ENCODE measurements at regions not wholly inside any gene's neighbourhood (a gene's known extent, or its start where the extent isn't known, plus 50 kb on each side); places are given as distances from the start of the nearest gene placed in this dataset.
"Not testable (repeated sequence)": the region's sequence is repeated elsewhere in the genome, so short reads cannot be mapped to it uniquely, and the experiment has no call there.

DNA sequence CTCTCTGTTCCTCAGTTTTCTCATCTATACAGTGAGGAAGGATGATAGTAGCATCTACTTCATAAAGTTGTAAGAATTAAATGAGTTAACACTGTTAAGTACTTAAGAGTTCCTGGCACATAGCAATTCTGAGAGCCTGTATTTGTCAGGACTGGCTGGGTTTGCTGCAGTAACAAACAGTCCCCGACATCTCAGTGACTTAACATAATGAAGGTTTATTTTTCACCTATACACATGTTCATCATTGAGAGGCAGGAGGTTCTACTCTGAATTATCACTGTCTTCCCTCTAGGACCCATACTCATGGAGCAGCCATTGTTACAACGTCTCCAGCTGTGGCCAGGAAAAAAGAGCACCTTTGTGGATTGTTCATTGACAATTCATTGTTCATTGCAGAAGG is 190.6 kb upstream of the PROK2 start:
- FAIRE-seq (no peak), DNase-seq (ENCODE audit: insufficient read length, low spot score) (no peak)

DNA sequence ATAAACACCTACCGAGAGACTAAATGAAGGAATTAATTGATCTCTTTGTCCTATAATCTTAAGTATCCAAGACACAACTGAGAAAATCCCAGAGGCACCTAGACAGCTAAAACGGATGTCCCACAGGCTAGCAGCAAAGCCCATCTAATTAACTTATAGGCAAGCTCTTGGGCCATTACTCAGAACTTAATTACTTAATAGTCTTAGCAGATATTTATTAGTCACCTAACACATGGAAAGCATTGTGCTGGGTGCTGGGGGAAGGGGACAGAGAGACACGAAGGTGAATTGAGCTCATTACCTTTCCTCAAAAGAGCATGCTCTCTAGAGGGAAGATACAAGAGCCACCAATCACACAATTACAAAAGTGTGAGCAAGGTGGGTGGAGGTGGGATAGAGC is 189.8 kb upstream of the PROK2 start:
- FAIRE-seq (no peak), DNase-seq (ENCODE audit: insufficient read length, low spot score) (no peak)

DNA sequence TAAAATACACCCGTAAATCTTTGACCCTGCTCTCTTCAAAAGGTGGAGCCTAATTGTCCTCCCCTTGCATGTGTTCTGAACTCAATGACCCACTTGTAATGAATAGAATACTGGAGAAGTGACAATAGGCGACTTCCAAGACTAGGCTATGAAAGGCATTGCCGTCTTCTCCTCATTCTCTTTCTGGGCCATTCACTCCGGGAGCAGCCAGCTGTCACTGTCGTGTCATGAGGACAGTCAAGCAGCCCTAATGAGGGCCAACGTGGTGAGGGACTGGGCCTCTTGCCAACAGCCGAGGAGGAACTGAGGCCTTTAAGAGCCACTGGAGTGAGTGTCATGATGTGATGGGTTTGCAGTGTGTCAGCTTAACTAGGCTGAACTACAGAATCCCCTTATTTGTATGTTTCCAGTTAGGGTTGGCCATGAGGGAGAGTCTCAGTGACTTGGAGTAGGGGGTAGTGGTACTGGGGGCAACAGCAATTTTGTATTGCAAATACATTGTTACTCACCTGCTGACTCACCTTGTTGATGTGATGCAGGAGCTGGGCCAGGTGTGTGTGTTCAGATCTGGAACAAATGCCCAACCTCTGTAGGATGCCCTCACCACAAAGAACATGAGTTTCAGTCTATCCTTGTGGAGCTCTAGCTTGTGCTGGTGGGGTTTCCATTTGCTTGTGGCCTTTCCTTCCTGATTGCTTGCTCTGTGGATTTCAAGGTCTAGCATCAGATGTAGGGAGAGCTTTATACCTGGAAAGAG is 188.5 kb upstream of the PROK2 start:
- FAIRE-seq = no peak
- DNase-seq (ENCODE audit: insufficient read length, low spot score) = no peak

DNA sequence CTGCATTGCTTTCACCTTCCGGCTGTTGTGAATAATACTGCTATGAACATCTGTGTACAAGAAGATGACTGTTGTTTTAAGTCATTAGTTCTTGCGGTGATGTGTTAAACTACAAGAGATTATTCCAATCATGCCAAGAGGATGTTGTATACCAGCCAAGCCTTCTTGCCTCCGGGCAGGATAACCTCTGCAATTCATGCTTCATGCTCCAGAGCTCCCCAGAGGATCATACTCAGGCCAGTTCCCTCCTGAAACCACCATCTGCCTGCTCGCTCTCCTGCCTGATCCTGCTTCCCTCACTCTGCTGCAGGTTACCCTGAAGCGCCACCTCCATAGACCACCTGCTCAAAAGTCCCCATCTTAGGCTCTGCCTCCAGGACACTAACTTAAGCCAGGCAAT is 187.1 kb upstream of the PROK2 start:
- no peak for FAIRE-seq
- DNase-seq (ENCODE audit: insufficient read length, low spot score) = no peak

DNA sequence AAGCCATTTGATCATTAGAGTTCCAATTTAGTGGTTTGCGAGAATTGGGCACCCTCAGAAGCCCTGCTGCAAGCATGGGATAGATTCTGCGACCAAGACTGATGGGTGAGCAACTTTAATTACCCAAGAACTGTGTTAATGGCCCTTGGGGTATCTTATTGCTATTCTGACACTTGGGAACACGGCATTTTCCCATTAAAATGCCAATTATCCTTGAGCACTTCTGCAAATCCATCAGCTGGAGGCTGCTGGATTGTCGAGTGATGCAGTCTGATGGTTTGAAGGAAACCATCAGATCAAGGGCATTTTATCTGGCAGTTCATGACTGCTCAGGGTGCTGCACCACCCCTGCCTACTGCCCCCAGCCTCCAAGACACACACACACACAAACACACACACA is 183.6 kb upstream of the PROK2 start:
- FAIRE-seq = no peak
- no peak for DNase-seq (ENCODE audit: insufficient read length, low spot score)

DNA sequence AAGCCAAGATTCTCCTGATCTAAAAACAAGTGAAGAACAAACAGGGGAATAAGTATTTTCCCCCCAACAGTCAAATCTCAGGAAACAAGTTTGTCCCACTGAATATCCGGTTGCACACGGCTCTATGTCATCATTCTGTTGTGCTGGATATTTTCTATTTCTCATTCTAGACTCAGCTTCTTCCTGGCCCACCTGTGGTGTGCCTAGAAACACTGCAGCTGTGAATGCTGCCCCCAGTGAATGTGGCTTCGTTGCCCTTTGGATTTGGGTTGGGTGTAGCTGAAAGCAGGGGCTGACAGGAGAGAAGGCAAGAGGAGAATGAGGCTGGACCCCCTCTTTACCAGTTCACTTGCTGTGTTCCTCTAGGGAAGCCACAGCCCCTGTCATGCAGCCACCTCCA is 181.2 kb upstream of the PROK2 start:
- no peak for FAIRE-seq
- no peak for DNase-seq (ENCODE audit: insufficient read length, low spot score)

DNA sequence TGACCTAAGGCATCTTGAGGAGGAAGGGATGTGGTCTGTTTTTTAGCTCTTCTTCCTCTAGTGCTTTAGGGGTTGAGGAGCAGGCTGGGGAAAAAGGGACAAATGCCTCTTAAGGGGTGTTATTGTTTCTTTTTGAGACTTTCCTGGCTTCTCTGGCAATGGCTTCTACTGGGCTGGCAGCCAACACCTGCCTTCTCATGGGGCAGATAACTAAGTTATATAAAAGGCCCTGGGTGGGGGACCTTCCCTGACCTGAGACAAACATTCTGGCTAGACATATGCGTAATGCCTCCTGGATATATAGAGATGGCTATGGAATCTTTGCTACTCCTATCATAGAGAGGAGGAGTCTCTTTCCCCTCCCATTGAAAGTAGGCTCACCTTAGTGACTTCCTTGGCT is 179.2 kb upstream of the PROK2 start:
- no peak for DNase-seq (ENCODE audit: insufficient read length, low spot score)
- FAIRE-seq = no peak

DNA sequence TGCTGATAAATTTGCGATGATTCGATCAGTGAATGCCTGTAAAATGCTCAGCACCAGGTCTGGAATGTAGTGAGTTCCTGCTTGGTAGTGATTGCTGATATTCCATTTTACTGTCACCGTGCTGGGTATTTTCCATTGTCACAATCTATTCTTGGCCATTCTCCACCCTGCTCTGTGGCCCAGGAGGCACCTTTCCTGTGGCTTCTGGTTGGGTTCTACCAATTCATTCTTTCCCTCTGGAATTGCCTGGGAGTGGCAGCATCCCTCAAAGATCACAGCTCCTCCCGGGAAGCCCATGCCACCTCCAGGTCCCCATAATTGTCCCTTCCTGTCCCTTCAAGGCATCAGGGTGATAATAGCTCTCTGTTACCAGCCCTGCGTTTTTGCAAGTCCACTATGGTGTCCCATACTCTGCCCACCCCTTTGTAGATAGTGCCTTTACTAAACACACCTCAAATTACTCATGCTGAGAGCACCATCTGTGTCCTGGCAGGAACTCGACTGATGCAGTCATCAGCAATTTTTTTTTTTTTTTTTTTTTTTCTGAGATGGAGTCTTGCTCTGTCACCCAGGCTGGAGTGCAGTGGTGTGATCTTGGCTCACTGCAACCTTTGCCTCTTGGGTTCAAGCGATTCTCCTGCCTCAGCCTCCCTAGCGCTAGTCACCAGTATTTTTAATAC is 177.8 kb upstream of the PROK2 start:
- FAIRE-seq (no peak), DNase-seq (ENCODE audit: insufficient read length, low spot score) (no peak)

DNA sequence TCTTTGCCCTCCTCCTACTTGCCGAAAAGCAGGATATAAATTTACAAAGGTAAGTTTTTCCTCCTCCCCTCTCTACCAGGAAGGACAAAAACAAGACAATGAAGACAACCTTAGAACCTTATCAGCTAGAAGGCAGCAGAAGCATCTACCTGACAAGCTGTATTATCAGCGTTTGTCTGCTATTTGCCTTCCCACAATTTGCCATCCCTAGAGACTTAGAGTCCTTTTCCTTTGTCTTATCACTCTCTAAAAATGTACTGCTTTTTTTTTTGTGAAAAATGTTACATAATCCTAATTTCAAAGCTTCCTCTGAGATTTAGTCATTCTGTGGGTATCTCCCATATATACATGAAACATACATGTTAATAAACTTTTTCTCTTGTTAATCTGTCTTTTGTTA is 176.9 kb upstream of the PROK2 start:
- DNase-seq (ENCODE audit: insufficient read length, low spot score) (no peak), FAIRE-seq (no peak)

DNA sequence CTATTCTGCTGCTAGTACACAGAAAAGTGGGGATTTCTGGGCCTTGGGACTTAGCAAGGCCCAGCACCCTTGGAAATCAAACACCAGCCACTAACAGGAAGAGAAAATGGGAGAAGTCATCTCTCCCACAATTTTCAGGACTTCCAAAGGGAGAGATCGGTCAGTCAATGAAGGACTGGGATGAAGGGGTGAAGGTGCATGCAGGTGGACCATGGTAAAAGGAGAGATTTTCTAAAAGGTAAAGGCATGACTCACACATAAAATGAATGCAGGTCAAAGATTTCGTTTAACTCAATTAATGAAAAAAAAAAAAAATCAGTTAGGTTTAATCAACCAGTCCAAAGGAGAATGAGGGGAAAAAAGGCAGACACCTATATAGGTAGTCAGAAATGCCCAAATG is 176.4 kb upstream of the PROK2 start:
- DNase-seq (ENCODE audit: insufficient read length, low spot score) (no peak), FAIRE-seq (no peak)

DNA sequence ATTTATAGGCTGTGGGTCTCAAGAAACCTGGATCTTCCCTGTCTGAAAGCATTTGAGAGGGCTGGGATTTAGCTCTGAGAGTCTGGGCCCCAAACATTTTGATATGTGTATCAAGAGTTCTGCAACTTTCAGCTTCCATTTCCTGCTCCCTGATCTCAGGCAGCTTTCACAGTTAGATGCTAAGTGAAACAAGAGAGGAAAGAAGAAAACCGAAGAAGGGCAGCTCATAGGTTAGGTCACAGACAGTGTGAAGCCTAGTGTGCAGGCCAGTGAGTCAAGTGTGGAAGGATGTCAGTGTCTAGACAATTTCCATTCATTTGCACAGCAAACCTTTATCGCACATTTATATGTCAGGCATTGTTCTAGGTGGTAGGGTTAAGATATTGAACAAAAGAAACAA is 173.6 kb upstream of the PROK2 start:
- no peak for FAIRE-seq
- no peak for DNase-seq (ENCODE audit: insufficient read length, low spot score)

DNA sequence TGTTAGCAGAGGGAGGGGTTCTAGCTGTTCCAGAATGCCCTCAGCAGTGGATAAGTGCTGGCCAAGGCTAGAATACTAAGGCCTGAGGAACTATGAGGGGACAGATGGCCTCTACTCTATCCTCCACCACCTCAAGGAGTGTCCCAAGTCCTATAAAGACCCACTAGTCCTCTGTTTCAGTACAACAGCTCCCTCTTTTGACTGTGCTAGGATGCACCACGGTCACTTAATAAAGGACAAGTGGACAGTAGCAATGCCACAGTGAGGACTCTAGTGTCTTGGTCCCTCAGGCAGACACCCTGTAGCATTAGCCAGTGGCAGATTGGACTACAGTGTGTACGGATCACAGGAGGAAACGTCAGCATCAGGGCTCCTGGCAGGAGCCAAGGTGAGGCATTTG is 171.8 kb upstream of the PROK2 start:
- no peak for FAIRE-seq

DNA sequence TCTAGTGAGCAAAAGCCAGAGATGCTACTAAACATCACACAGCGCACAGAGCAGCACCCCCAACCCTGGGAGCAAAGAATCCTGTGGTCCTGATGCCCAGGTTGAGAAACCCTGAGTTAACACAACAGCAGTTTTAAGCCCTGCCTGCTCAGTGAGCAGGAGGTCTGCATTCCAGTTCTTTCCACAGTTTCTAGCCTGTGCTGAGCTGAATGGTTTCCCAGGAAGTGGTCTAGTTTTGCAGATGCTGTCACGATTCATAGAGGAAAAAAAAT is 171.1 kb upstream of the PROK2 start:
- no peak for FAIRE-seq
- DNase-seq (ENCODE audit: insufficient read length, low spot score) = no peak

More for the DNA sequence above, 171.8 kb upstream of the PROK2 start:
- no peak for DNase-seq (ENCODE audit: insufficient read length, low spot score)

DNA sequence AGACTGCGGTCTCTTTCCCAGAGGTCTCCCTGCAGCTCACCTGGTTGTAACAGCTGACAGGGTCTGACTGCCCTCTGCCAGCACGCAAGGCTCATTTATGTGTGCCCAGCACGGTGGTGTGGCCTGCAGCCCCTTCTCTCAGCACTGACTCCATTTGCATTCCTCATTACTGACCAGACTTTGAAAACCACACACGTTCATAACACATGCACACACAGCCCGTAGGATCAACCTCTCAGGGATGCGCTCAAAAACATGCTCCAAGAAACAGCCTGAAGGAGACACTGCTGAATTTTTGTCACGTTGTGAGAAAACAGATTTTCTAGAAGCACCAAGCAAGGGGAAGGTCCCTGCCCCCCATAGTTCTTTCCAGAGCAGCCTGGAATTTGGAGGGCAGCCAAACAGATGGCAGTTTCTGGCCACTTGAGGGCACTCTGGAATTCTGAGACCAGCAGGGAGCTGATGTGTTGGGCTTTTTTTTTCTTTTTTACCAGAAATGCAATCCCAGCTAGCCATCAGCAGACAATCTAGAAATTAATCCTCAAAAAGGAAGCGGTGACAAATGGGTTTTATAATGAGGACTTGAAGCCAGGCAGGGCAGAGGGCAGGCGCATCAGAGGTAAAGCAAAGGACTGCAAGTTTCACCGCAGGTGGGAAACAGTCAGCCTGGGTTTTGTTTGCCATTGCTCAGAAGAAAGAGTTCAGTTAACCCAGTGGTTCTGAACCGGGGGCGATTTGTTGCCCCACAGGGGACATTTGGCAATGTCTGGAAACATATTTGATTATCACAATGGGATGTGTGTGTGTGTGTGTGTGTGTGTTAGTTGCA is 170.5 kb upstream of the PROK2 start:
- DNase-seq (ENCODE audit: insufficient read length, low spot score) (peak; percentile 69), FAIRE-seq (no peak)

DNA sequence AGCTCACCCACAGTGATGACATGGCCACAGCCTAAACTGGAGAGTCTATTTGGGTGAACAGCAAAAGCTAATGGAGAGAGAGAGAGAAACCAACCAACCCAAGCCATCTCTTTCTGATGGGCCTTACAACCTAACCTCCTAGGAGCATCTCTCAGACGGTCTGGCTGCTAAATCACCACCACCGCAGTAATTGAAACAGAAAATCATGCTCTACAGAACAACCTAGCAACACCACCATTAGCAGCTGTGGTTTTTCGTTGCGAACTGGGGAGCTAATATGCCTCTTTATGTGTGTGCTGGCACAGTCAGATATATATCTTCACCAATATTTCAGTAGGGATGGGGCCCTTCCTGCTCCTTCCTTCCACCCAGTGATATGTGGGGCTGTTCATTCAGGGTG is 166.9 kb upstream of the PROK2 start:
- no peak for FAIRE-seq

DNA sequence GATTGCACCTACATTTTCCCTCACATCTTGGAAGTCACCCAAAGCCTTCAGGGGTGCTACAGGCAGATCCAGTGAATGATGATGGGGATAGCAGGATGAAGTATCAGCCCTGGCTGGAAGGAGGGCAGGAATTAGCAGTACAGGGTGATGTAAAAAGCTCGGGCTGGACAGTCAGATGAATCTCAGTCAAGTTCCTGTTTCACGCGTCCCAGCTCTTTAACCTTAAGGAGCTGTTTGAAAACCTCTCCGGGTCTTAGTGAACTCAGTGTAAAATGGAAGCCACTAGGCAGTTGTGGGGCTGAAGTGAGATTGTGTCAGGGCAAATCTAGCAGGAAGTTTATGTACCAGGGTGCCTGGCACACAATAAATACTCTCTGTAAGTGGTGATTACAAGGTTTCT is 166.4 kb upstream of the PROK2 start:
- FAIRE-seq (no peak), DNase-seq (ENCODE audit: insufficient read length, low spot score) (no peak)

More for the DNA sequence above, 166.9 kb upstream of the PROK2 start:
- DNase-seq (ENCODE audit: insufficient read length, low spot score) = no peak

DNA sequence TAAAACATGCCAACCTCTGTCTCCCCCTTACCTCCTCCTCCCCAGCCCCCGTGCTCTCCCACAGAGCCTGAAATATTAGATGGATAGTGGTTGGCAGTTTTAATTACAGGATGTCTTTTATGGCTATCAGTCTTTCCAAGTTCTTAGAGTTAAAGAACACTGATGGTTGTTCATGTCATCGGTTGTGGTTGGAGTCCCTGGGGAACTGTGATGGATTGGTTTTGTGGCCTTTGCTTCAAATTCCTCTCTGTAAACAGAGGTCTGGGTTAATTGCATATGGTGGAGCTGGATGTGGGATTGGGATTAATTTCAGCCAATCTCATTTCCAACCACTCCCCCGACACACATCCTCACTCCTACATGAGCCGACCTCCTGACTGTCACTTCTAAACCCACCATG is 164.5 kb upstream of the PROK2 start:
- FAIRE-seq (no peak), DNase-seq (ENCODE audit: insufficient read length, low spot score) (no peak)

DNA sequence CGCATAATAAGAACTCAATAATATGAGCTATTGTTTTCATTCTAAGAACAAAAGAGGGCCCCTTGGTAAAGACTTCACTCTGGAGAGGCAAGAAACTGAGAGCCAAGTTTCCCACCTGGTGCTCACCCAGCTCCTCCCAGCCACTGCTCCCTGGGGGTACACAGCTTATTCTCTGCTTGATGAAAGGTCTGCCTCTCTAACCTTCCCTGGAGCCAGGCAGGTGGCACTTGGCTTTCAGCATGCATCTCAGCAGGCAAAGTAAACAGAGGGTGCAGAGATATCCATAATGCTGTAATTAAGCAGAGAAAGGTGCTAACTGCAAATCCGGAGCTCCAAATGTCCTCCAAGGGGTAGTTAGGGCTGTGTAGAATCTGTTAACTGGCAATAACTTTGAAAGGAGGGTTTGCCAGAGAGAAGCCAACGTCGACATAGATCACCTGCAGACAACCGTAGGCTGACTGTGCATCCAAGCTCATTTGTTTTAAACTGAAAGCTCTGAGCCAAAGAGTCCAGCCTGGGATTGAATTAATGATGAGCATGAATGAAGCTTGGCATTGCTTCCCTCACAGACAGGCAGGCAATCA is 159.6 kb upstream of the PROK2 start:
- FAIRE-seq (no peak), DNase-seq (ENCODE audit: insufficient read length, low spot score) (no peak)

DNA sequence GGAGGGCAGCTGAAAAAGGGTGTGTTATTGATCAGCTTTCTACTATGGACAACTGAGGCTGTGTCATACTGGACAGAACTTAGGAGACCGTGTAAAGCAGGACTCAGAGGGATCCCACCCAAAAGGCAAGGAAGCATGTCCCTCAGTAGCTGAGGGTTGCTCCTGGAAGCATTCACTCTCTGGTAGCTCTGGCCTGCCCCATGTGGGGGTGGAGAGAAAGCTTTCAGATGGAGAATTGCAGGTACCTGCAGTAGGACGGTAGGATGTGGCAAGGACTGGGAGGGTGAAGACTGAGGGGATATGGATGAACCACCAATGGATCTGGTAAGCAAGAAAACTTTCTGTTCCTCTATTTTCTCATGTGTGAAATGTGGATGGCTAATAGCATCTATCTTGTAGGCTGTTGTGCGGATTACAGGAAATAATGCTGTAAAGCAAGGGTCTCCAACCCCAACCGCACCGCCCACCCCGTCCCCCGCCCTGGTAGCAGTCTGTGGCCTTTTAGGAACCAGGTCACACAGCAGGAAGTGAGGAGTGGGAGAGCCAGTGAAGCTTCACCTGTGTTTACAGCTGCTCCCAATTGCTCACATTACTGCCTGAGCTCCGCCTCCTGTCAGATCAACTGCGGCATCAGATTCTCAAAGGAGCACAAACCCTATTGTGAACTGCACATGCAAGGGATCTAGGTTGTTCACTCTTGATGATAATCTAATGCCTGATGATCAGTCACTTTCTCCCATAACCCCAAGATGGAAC is 157.7 kb upstream of the PROK2 start:
- no peak for DNase-seq (ENCODE audit: insufficient read length, low spot score)
- no peak for FAIRE-seq

DNA sequence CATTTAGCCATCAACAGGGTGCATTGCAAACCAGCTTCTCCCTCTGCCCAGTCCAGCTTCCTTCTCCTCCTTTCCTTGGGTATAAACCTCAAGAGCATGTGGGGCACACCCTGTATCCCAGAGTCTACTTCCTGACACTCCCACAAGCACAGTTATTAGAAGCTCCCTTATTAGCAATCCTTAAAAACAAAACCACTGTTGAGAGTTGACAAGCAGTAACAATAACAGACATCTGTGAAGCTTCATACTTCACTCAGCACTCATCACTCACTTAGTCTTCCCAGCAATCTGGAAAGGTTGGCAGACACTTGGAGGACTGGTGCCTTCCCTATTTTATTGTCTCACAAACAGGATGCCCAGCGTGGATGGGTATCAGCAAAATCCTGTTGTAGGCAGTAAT is 155.5 kb upstream of the PROK2 start:
- DNase-seq (ENCODE audit: insufficient read length, low spot score) (no peak), FAIRE-seq (no peak)

DNA sequence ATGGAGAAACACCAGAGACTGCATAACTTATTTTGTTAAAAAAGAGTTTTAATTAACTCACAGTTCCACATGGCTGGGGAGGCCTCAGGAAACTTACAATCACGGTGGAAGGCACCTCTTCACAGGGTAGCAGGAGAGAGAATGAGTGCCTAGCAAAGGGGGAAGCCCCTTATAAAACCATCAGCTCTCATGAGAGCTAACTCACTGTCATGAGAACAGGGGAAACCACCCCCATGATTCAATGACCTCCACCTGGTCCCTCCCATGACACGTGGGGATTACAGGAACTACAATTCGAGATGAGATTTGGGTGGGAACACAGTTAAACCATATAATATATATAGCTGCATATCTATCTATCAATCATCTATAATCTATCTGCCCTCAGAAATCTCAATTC is 153.1 kb upstream of the PROK2 start:
- FAIRE-seq; DNase-seq (ENCODE audit: insufficient read length, low spot score): not testable (repeated sequence)

Data from HTR-8/SVneo (cell line).